H1 (cell line): ENCODE measurements at regions not wholly inside any gene's neighbourhood (a gene's known extent, or its start where the extent isn't known, plus 50 kb on each side); places are given as distances from the start of the nearest gene placed in this dataset.

Experiments
- CTCF ChIA-PET: fragments of 300-600 bp; sonication (Branson Sonifier 250); formaldehyde crosslinking; loops from one replicate; lab custom pipeline; 2021; ENCODE audit not compliant: partially characterized antibody; lab: Charles Lee
- POLR2A ChIA-PET: fragments of 300-600 bp; sonication (Branson Sonifier 250); formaldehyde crosslinking; loops from one replicate; lab custom pipeline; 2021; ENCODE audit warnings: inconsistent platforms; ENCODE audit not compliant: partially characterized antibody; lab: Charles Lee
- DNase-seq, 2 experiments: peaks; one replicate each; pipeline versions ENCODE4 v3.0.0 to v3.0.0-alpha.2; 2010 to 2022; ENCODE audit warnings: low spot score in 2 of 2, low read depth in 1 of 2, mixed read lengths in 1 of 2
- FAIRE-seq: peaks from 2 replicates; lab custom pipeline; 2011; peaks lifted over from hg19 to GRCh38; lab: Jason Lieb, UNC
- H2AFZ ChIP-seq: 2 replicates; pipeline ENCODE4 v1.8.1; 2012; ENCODE audit warnings: low read length, inconsistent platforms
- H2AK5ac ChIP-seq: 2 replicates; pipeline ENCODE4 v1.6.1; 2013; ENCODE audit warnings: low read depth, low read length
- H2BK120ac ChIP-seq: replicated peaks from 2 replicates; pipeline ENCODE3; 2013; ENCODE audit warnings: low read depth, low read length, inconsistent platforms
- H2BK12ac ChIP-seq: 2 replicates; pipeline ENCODE4 v1.6.1; 2013; ENCODE audit warnings: low read depth, low read length
- H2BK15ac ChIP-seq: 2 replicates; pipeline ENCODE4 v1.6.1; 2013; ENCODE audit warnings: low read length
- H2BK20ac ChIP-seq: 2 replicates; pipeline ENCODE4 v1.6.1; 2013; ENCODE audit warnings: low read length
- H2BK5ac ChIP-seq: 2 replicates; pipeline ENCODE4 v1.6.1; 2013; ENCODE audit warnings: low read depth, low read length
- H3K14ac ChIP-seq: 2 replicates; pipeline ENCODE4 v1.6.1; 2013; ENCODE audit warnings: inconsistent platforms; ENCODE audit not compliant: insufficient read length
- H3K18ac ChIP-seq: 2 replicates; pipeline ENCODE4 v1.6.1; 2013; ENCODE audit warnings: low read length; ENCODE audit errors: extremely low read depth
- H3K23ac ChIP-seq: 2 replicates; pipeline ENCODE4 v1.6.1; 2013; ENCODE audit warnings: inconsistent platforms; ENCODE audit not compliant: insufficient read length
- H3K23me2 ChIP-seq: 2 replicates; pipeline ENCODE4 v1.6.1; 2013; ENCODE audit warnings: low read depth, low read length
- H3K27ac ChIP-seq: 2 replicates; pipeline ENCODE4 v1.6.1; 2011; ENCODE audit warnings: low read depth, low read length, inconsistent platforms
- H3K27me3 ChIP-seq, 4 experiments: replicated peaks in 1 of 4; 1 replicate in 1 of 4; 2 replicates in 3 of 4; pipeline versions ENCODE4 v1.6.1 to v1.8.1; 2011 to 2013; ENCODE audit warnings: low read length in 3 of 4, mild to moderate bottlenecking in 3 of 4, inconsistent platforms in 2 of 4, mixed read lengths in 2 of 4, moderate library complexity in 1 of 4; ENCODE audit not compliant: control insufficient read depth in 3 of 4, insufficient read depth in 3 of 4; ENCODE audit errors: extremely low read depth in 1 of 4
- H3K36me3 ChIP-seq, 4 experiments: 2 replicates each; pipeline versions ENCODE4 v1.6.1 to v1.8.1; 2011 to 2013; ENCODE audit warnings: mild to moderate bottlenecking in 4 of 4, low read length in 3 of 4, moderate library complexity in 2 of 4, control low read depth in 1 of 4, inconsistent platforms in 1 of 4; ENCODE audit not compliant: insufficient read depth in 4 of 4, control insufficient read depth in 2 of 4
- H3K4ac ChIP-seq: replicated peaks from 2 replicates; pipeline ENCODE3; 2013; ENCODE audit warnings: low read length, low read depth, mixed read lengths, inconsistent platforms; ENCODE audit not compliant: insufficient read length
- H3K4me1 ChIP-seq, 4 experiments: replicated peaks in 1 of 4; 1 replicate in 1 of 4; 2 replicates in 3 of 4; pipeline versions ENCODE4 v1.6.1 to v1.8.1; 2011 to 2013; ENCODE audit warnings: low read length in 3 of 4, inconsistent platforms in 2 of 4, mixed read lengths in 1 of 4; ENCODE audit not compliant: insufficient read depth in 4 of 4, control insufficient read depth in 3 of 4
- H3K4me2 ChIP-seq, 2 experiments: 2 replicates each; pipeline versions ENCODE4 v1.6.1 to v1.8.1; 2011 to 2013; ENCODE audit warnings: low read depth in 2 of 2, low read length in 2 of 2, control low read depth in 1 of 2, inconsistent platforms in 1 of 2, mild to moderate bottlenecking in 1 of 2; ENCODE audit not compliant: insufficient read depth in 1 of 2
- H3K4me3 ChIP-seq, 4 experiments: fragments of 200-600, 300-600 bp in 1 of 4; sonication (generic), shearing (Covaris generic), sonication (Bioruptor Twin) in 1 of 4; 2 replicates each; pipeline versions ENCODE4 v1.5.1 to v1.8.1; 2011 to 2016; ENCODE audit warnings: low read length in 4 of 4, low read depth in 3 of 4, control low read depth in 2 of 4, inconsistent platforms in 2 of 4, mild to moderate bottlenecking in 2 of 4, mixed read lengths in 1 of 4, moderate library complexity in 1 of 4; ENCODE audit not compliant: insufficient read depth in 2 of 4; ENCODE audit errors: extremely low read depth in 1 of 4
- H3K56ac ChIP-seq: replicated peaks from 2 replicates; pipeline ENCODE3; 2013; ENCODE audit warnings: low read depth, mild to moderate bottlenecking, mixed read lengths, low read length, inconsistent platforms; ENCODE audit not compliant: insufficient read length
- H3K79me1 ChIP-seq: 2 replicates; pipeline ENCODE4 v1.6.1; 2013; ENCODE audit warnings: low read depth, low read length, control low read depth
- H3K79me2 ChIP-seq, 2 experiments: 2 replicates each; pipeline versions ENCODE4 v1.6.1 to v1.8.1; 2012 to 2013; ENCODE audit warnings: low read length in 2 of 2, mild to moderate bottlenecking in 2 of 2, inconsistent platforms in 1 of 2; ENCODE audit not compliant: insufficient read depth in 2 of 2, control insufficient read depth in 1 of 2
- H3K9ac ChIP-seq, 4 experiments: replicated peaks in 1 of 4; 1 replicate in 1 of 4; 2 replicates in 3 of 4; pipeline versions ENCODE4 v1.6.1 to v1.8.1; 2011 to 2013; ENCODE audit warnings: low read depth in 3 of 4, low read length in 3 of 4, control low read depth in 2 of 4, mild to moderate bottlenecking in 2 of 4, moderate library complexity in 2 of 4, inconsistent platforms in 1 of 4; ENCODE audit errors: extremely low read depth in 1 of 4
- H3K9me3 ChIP-seq, 2 experiments: 2 replicates each; pipeline versions ENCODE4 v1.6.1 to v1.8.1; 2012 to 2013; ENCODE audit warnings: mild to moderate bottlenecking in 2 of 2, moderate library complexity in 2 of 2, control low read depth in 1 of 2, inconsistent platforms in 1 of 2, low read depth in 1 of 2, low read length in 1 of 2, mixed read lengths in 1 of 2; ENCODE audit not compliant: insufficient read depth in 2 of 2
- H4K20me1 ChIP-seq, 2 experiments: replicated peaks in 1 of 2; 2 replicates each; pipeline versions ENCODE3 to v1.8.1; 2011 to 2013; ENCODE audit warnings: inconsistent platforms in 2 of 2, low read length in 2 of 2, mild to moderate bottlenecking in 1 of 2; ENCODE audit not compliant: insufficient read depth in 2 of 2, control insufficient read depth in 1 of 2
- H4K5ac ChIP-seq: 2 replicates; pipeline ENCODE4 v1.6.1; 2013; ENCODE audit warnings: low read length, low read depth, mixed read lengths, inconsistent platforms; ENCODE audit not compliant: insufficient read length
- H4K8ac ChIP-seq: 2 replicates; pipeline ENCODE4 v1.8.0; 2013; ENCODE audit warnings: mild to moderate bottlenecking, moderate library complexity, low read length, inconsistent platforms; ENCODE audit not compliant: insufficient read depth; ENCODE audit errors: extremely low read depth
- H4K91ac ChIP-seq: replicated peaks from 2 replicates; pipeline ENCODE3; 2013; ENCODE audit warnings: low read length, mixed read lengths, inconsistent platforms; ENCODE audit not compliant: insufficient read length
- WGBS, 2 experiments: shearing (Covaris generic) in 1 of 2; methylation state at CpG; one replicate each; pipeline versions ENCODE4 v1.1.6 to v1.1.7; 2013 to 2015; ENCODE audit warnings: low lambda C conversion rate in 2 of 2, mixed read lengths in 2 of 2, inconsistent platforms in 1 of 2, low coverage in 1 of 2, missing lambda C conversion rate in 1 of 2; ENCODE audit not compliant: insufficient replicate concordance in 2 of 2, insufficient coverage in 1 of 2, insufficient read length in 1 of 2; ENCODE audit errors: extremely low coverage in 1 of 2, missing lambda C conversion rate in 1 of 2; 5-methylcytosine and 5-hydroxymethylcytosine counted together

DNA sequence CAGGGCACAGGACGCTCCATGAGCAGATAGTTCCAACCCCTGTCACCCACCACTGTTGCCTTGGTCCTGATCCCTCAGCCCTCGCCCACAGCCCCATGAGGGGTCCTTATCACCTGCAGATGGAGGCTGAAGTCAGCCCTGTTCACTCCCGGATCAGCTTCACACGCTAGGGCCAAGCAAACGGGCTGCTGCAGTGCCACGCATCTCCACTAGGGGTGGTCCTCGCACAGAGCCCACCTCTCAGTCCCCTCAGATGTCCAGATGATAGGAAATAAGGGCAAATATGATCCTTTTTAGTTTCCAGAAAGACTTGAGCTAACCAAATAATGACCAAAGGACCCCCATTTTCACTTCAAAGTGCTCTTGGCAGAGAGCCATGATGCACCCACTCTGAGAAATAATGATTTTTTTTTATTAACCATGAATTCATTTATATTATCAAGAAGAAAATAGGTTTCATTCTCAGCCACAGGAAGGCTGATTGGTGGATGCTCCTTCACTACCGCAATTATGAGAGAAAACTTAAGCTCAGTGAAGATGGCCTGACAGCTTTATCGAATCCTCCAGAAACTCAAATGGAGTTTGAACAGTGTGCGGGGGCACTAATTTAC is 71.9 kb upstream of the KLHL29 start:
- DNase-seq (peak; percentile 33 to 91), FAIRE-seq (peak; percentile 45)
- Histone ChIP-seq H3K23me2 (no peaks in the 10 kb centered on the region), H3K9ac (no peak overlapping the region), H3K4me2 (no peak overlapping the region), H2BK20ac (no peak overlapping the region), H4K8ac (no peak overlapping the region), H2AFZ (no peak overlapping the region), H3K23ac (no peak overlapping the region), H3K9me3 (no peaks in the 10 kb centered on the region), H3K56ac (no peak overlapping the region), H2AK5ac (no peak overlapping the region), H3K4me3 (no peak overlapping the region), H3K79me2 (no peaks in the 10 kb centered on the region), H2BK120ac (no peak overlapping the region), H2BK5ac (no peak overlapping the region), H4K5ac (no peak overlapping the region), H3K18ac (no peak overlapping the region), H3K4me1 (no peaks in the 10 kb centered on the region), H3K14ac (no peak overlapping the region), H2BK12ac (no peak overlapping the region), H4K91ac (no peak overlapping the region), H3K36me3 (no peaks in the 10 kb centered on the region), H2BK15ac (no peak overlapping the region), H4K20me1 (no peaks in the 10 kb centered on the region), H3K27ac (no peak overlapping the region), H3K27me3 (no peaks in the 10 kb centered on the region; a peak in 1 of 7 replicates), H3K79me1 (no peaks in the 10 kb centered on the region), H3K4ac (no peak overlapping the region)
- ChIA-PET CTCF (interaction anchor here (0.6 to 4.3 kb wide), 41 partner anchors 9 to 849 kb away, joined by 3 to 28 read pairs (median 4); no protein-coding TSS in a partner anchor), POLR2A (no interaction called here)
- WGBS, 2 experiments = 54% methylated on average over 10 of the region's 10 CpGs; no CpG with 5 or more reads in 1 of the 2 experiments
